GM21367 (cell line): ENCODE measurements at regions not wholly inside any gene's neighbourhood (a gene's known extent, or its start where the extent isn't known, plus 50 kb on each side); places are given as distances from the start of the nearest gene placed in this dataset.

Experiments
- ATAC-seq: cut with Tn5 transposase; IDR thresholded peaks from one replicate; pipeline ENCODE4 v1.9.1; 2021; ENCODE audit not compliant: unreplicated experiment

DNA sequence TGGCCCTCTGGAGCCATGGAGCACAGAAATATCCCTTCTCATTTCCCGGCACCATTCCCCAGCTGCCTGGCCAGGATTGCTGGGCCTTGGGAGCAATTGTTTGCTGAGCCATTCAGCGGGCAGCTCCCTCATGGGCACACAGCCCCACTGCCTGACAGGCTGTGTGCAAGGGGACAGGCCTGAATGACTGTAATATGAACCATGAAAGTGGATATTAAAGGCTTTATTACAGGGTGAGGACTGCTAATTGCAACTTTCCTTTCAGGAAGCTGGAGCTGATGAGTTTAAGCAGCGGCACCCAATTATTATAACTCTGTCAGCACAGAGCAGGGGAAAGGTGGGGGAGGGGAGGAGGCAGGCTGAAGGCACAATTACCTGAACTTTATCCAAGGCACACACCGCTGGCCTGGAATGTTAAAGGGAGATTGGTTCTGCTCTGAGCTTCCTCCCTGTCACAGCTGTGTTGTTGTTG, 159.8 kb upstream of the SDK2 start:
- no peak for ATAC-seq

DNA sequence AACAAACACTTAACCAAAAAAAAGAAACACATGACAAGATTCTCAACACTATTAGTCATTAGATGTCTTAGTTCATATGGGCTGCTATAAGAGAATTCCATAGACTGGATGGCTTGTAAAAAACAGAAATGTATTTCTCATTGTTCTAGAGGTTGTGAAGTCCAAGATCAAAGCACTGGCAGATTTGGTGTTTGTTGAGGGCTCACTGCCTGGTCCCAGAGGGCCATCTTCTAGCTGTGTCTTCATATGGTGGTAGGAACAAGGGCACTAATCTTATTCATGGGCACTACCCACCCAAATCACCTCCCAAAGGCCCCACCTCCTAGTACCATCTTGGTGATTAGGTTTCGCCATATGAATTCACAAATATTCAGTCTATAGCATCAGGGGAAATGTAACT, 162.5 kb upstream of the SDK2 start:
- no peak for ATAC-seq

GRCh38 chr17:73813201-73813600, 169.0 kb upstream of the SDK2 start:
- ATAC-seq: no peak

DNA sequence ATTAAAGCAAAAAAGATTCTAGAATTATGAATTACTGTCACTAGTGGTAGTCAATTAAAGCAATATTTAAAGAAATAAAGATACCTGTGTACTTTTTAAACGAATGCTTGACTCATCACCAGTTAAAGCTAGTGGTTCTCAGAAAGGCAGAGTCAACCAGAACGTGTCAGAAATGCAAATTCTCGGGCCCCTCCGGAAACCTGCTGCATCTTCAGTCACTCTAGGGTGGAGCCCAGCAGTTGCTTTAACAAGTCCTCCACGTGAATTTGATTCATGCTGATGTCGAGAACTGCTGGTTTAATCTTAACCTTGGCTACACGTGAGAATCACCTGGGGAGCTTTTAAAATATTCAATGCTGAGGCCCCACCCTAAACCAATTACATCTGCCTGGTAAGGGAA, 169.8 kb upstream of the SDK2 start:
- no peak for ATAC-seq

- ATAC-seq: no peak
Measured at GRCh38 chr17:73815474-73815873, 171.2 kb upstream of the SDK2 start.

GRCh38 chr17:73819440-73820395, 175.5 kb upstream of the SDK2 start:
- ATAC-seq: no peak

GRCh38 chr17:73820686-73821448, 176.6 kb upstream of the SDK2 start:
- no peak for ATAC-seq

GRCh38 chr17:73821665-73822064, 177.4 kb upstream of the SDK2 start:
- ATAC-seq: no peak

GRCh38 chr17:73822371-73822770, 178.1 kb upstream of the SDK2 start:
- no peak for ATAC-seq

GRCh38 chr17:73823684-73824083, 179.4 kb upstream of the SDK2 start:
- ATAC-seq: no peak

GRCh38 chr17:73824321-73824720, 180.1 kb upstream of the SDK2 start:
- ATAC-seq: no peak

- ATAC-seq: no peak
Measured at GRCh38 chr17:73826181-73826871, 182.1 kb upstream of the SDK2 start.

DNA sequence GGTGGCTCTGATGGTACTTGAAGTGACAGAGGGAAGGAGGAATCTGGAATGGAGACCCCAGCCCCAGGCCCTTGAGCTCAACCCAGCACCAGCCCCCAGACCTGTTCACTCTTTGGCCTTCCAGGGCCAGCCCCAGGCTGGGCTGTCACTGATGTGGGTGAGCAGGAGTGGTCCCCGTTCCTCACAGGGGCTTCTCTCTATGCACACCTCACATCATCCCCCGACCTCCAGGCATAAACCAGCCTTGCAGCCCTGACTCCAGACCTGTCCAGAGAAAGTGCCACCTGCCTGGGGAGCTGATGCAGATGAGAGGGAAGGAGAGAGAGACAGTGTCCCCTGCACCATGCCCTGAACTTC, 182.6 kb upstream of the SDK2 start:
- no peak for ATAC-seq

GRCh38 chr17:73827627-73828291, 183.5 kb upstream of the SDK2 start:
- no peak for ATAC-seq

- no peak for ATAC-seq
Measured at GRCh38 chr17:73829676-73830280, 185.5 kb upstream of the SDK2 start.

GRCh38 chr17:73831699-73832098, 187.5 kb upstream of the SDK2 start:
- no peak for ATAC-seq

DNA sequence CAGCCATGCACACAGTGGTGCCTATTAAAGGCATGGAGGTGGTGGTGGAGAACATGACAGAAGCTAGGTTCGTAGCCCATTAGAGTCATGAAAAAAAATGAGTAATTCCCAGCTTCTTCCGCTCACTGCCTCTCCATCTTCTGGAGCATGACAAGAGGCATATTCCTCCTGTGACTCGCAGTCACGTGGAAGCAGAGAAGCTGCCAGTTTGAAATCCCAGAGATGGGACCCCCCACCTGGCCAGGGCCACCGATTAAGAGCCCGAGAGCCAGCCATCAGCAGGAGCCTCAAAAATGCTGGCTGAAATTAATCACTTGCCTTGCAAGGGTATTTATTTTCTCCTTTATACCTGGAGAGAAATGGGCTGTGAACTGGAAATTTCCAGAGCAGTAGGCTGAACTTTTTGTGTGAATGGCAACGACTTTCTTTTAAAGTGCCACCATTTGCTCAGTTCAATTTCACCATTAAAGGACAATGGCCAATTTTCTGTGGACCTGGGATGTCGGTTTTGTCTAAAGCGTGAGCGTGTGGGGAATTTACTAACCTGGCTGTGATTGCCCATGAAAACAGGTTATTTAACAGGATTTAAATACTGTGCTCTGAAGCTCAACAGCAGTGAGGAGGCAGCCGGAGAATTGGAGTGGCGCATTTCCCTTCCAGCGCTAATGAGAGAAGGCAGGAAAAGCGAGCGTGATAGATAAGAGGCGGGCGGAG, 189.7 kb upstream of the SDK2 start:
- no peak for ATAC-seq

DNA sequence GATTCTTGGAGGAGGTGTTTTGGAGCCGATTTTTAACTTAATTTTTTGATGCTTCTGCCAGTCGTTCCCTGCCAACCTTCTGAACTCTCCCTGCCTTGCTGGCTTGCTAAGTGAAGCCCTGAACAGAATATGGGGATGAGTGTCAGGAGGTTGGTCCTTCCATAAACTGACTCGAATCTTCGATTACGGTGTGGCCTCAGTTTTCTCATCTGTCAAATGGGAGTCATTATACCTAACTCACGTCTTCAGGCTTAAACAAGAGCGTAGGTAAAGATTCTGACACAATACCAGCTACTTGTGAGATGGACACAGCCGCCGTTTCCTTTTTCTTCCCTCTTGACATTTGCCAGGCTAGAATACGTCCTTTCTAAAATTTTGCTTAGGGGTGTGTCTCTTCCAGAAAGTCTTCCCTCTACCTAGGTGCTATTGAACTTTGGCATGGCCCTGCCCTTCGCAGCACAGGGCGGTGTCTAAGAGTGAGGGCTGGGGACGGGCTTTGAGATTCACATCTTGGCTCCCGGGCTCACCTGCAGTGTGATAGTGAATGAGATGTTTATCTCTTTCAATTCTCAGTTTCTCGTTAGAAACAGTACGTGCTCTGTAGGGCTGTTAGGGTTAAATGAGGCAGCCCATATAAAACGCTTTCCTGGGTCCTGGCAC, 190.6 kb upstream of the SDK2 start:
- no peak for ATAC-seq

DNA sequence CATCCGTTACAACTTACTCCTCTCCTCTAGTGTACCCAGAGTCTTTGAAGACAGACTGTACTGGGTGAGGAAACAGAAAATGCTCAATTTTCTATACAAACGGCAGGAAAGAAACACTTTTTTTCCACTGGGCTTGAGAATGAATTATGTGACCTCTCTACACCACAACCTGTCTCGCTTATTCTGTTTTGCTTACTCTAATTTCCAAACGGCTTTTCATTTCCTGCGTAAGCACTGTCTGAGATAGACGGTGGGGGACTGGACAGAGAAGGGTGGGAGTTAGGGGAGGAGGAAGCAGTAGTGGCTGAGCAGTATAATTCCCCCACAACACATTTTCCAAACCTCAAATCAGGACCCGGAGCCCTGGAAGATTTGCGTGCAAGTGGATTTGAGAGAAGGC, 191.4 kb upstream of the SDK2 start:
- ATAC-seq: no peak
